Upper lobe of right lung (tissue), 1 donor: ENCODE measurements at regions not wholly inside any gene's neighbourhood (a gene's known extent, or its start where the extent isn't known, plus 50 kb on each side); places are given as distances from the start of the nearest gene placed in this dataset.

Experiments
- ATAC-seq: fragments of 200-7000 bp; cut with Tn5 transposase; one replicate; pipeline ENCODE4 v1.9.1; 2020; ENCODE audit warnings: mild to moderate bottlenecking, moderate library complexity
- DNase-seq: peaks from one replicate; pipeline ENCODE4 v3.0.0-alpha.2; 2020
- H3K27ac ChIP-seq: fragments of 200-600 bp; one replicate; pipeline ENCODE4 v1.8.0; 2022
- H3K27me3 ChIP-seq: fragments of 200-600 bp; one replicate; pipeline ENCODE4 v1.8.0; 2022; ENCODE audit warnings: mild to moderate bottlenecking
- H3K36me3 ChIP-seq: fragments of 200-600 bp; one replicate; pipeline ENCODE4 v1.8.0; 2022
- H3K4me1 ChIP-seq: fragments of 200-600 bp; one replicate; pipeline ENCODE4 v1.8.0; 2022
- H3K4me3 ChIP-seq: fragments of 200-600 bp; one replicate; pipeline ENCODE4 v1.8.0; 2022; ENCODE audit warnings: mild to moderate bottlenecking
- H3K9me3 ChIP-seq: fragments of 200-600 bp; one replicate; pipeline ENCODE4 v1.8.0; 2022
- CTCF ChIP-seq: fragments of 200-600 bp; IDR thresholded peaks from one replicate; pipeline ENCODE4 v1.8.0; 2022; ENCODE audit warnings: antibody characterized with exemption
- intact Hi-C: fragments of 100-400 bp; cut with DNase I; formaldehyde crosslinking; loops from one replicate; pipeline ENCODE4 v1.11.0; 2022
- donor health status: DM: no; HTN: yes; CAD: no; lungs with severe emphysema.

GRCh38 chr7:26525398-26526264 lies 234.0 kb downstream of the SNX10 start:
- Histone ChIP-seq H3K4me1 (no peaks in the 10 kb centered on the region), H3K9me3 (no peaks in the 10 kb centered on the region), H3K27me3 (peaks cover 3% of the 10 kb centered on the region), H3K4me3 (no peak overlapping the region), H3K36me3 (no peaks in the 10 kb centered on the region), H3K27ac (no peak overlapping the region)
- DNase-seq (no peak), ATAC-seq (no peak)
- no peak for TF ChIP-seq CTCF
- intact Hi-C loops: no loop called here

GRCh38 chr7:26526265-26526587 lies 234.6 kb downstream of the SNX10 start:
- Histone ChIP-seq H3K27ac (no peak overlapping the region), H3K9me3 (no peaks in the 10 kb centered on the region), H3K27me3 (peaks cover 5% of the 10 kb centered on the region), H3K36me3 (no peaks in the 10 kb centered on the region), H3K4me1 (no peaks in the 10 kb centered on the region), H3K4me3 (no peak overlapping the region)
- intact Hi-C loops: no loop called here
- DNase-seq (no peak), ATAC-seq (no peak)
- no peak for TF ChIP-seq CTCF

- Histone ChIP-seq H3K4me3 (no peak overlapping the region), H3K9me3 (no peaks in the 10 kb centered on the region), H3K36me3 (no peaks in the 10 kb centered on the region), H3K4me1 (no peaks in the 10 kb centered on the region), H3K27me3 (peaks cover 9% of the 10 kb centered on the region), H3K27ac (no peak overlapping the region)
- ATAC-seq (no peak), DNase-seq (no peak)
- intact Hi-C loops: no loop called here
- no peak for TF ChIP-seq CTCF
Observed at GRCh38 chr7:26531926-26532325, 240.3 kb downstream of the SNX10 start.

- Histone ChIP-seq H3K4me3 (no peak overlapping the region), H3K27me3 (peaks cover 13% of the 10 kb centered on the region), H3K9me3 (no peaks in the 10 kb centered on the region), H3K4me1 (no peaks in the 10 kb centered on the region), H3K27ac (no peak overlapping the region), H3K36me3 (no peaks in the 10 kb centered on the region)
- intact Hi-C loops: no loop called here
- TF ChIP-seq CTCF: no peak
- ATAC-seq (no peak), DNase-seq (no peak)
Observed at GRCh38 chr7:26532471-26532870, 240.8 kb downstream of the SNX10 start.

- no peak overlapping the region for H3K27ac ChIP-seq
- ATAC-seq (no peak), DNase-seq (no peak)
- no peak overlapping the region for H3K4me3 ChIP-seq
- intact Hi-C loops: no loop called here
- peaks cover 14% of the 10 kb centered on the region for H3K27me3 ChIP-seq
- H3K9me3 ChIP-seq: no peaks in the 10 kb centered on the region
- TF ChIP-seq CTCF: no peak
- no peaks in the 10 kb centered on the region for H3K36me3 ChIP-seq
- H3K4me1 ChIP-seq: no peaks in the 10 kb centered on the region
Observed at GRCh38 chr7:26533217-26533616, 241.6 kb downstream of the SNX10 start.
